GM12872 (cell line): ENCODE measurements at regions not wholly inside any gene's neighbourhood (a gene's known extent, or its start where the extent isn't known, plus 50 kb on each side); places are given as distances from the start of the nearest gene placed in this dataset.

Experiments used
- TF ChIP-seq, protein P1 (sequence below): IDR thresholded peaks from 3 replicates; pipeline ENCODE4 v1.5.1; 2011; ENCODE audit warnings: low read depth, mild to moderate bottlenecking, low read length, moderate library complexity; ENCODE audit not compliant: insufficient read depth

DNA sequence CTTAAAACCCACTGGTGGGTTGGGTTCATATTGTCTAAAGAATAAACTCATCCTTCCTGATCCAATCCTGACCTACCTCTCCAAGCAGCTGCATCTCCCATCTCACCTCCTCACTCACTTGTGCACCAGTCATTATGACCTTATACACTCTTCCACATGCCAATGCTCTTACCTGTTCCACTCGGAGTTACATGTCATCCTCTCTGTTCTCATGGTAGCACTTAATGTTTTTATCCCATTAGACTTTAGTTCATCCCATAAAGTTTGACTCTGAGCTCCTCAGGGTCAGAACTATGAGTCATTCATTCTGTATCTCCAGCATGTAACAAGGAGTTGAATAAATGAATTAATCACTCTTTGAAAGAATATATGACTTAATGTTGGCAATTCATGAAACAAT, 330.2 kb downstream of the KLF12 start:
- TF ChIP-seq, protein P1, sequence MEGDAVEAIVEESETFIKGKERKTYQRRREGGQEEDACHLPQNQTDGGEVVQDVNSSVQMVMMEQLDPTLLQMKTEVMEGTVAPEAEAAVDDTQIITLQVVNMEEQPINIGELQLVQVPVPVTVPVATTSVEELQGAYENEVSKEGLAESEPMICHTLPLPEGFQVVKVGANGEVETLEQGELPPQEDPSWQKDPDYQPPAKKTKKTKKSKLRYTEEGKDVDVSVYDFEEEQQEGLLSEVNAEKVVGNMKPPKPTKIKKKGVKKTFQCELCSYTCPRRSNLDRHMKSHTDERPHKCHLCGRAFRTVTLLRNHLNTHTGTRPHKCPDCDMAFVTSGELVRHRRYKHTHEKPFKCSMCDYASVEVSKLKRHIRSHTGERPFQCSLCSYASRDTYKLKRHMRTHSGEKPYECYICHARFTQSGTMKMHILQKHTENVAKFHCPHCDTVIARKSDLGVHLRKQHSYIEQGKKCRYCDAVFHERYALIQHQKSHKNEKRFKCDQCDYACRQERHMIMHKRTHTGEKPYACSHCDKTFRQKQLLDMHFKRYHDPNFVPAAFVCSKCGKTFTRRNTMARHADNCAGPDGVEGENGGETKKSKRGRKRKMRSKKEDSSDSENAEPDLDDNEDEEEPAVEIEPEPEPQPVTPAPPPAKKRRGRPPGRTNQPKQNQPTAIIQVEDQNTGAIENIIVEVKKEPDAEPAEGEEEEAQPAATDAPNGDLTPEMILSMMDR = no peak

DNA sequence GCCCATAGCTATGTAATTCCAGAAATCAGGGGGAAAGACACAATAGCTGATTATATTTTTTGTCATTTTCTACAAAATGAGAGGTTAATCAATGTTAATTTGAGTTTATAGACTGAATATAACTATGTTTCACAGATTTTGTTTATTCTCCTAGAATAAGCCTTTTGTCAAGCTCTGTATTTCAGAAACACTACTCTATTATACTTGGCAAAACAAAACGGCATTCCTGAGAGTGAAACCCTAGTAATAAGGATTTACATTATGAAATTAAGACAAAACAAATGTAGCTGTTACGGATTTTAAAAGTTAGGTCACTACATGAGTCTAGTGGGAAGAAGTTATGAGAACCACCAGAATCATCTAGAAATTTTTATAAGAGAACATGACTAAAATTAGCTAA, 334.2 kb downstream of the KLF12 start:
- TF ChIP-seq, protein P1 = no peak

DNA sequence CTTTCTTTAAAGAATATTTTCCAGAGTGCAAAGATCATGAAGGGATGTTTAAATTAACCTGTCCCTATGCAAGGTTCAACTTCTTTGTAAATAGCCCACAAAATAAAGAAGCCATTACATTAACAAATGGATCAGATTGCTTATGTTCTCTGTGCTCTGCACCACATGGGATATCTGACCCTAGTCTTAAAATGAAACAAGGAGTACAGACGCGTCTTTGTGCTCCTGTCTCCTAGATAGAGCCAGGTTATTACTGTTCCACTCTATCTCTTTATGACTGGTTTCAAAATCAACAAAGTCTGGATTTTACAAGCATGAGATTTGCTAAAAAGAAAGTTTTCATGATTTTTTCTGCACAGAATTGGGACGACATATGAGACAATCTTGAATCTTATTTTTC, 339.4 kb downstream of the KLF12 start:
- TF ChIP-seq, protein P1 = no peak

DNA sequence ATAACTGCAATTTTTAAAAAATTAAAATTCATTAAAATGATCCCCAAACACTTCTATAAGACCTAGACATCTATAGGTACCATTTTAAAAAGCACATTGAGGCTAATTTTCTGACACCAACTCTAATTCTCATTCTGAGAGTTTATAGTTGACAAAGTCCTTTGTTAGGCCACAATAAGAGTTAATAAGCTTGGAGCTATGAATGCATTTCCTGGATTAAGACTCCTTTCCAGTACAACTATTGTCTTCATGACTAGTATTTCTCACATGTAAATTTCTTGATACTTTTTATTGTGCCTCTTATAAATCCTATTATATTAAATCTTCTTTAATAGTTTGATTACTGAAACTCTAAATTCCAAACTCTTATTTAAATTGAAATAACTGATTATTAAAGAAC, 340.8 kb downstream of the KLF12 start:
- TF ChIP-seq, protein P1 = no peak

DNA sequence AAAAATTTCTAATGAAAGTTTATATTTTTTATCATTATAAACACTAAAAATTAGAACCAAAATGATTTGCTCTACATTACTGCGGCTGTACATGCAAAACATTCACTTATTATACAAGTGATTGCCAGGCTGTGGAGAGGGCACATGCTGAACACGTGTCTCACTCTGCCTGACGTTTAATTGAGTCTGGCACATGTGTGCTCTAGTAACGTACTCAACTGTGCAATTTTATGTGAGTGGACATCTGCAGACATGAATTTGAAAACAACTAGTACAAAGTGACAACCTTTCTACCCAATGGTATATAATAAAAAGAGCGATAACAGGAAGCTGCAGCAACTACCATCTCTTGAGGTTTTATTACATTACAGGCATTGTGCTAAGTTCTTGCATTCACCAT, 341.4 kb downstream of the KLF12 start:
- TF ChIP-seq, protein P1 = no peak

DNA sequence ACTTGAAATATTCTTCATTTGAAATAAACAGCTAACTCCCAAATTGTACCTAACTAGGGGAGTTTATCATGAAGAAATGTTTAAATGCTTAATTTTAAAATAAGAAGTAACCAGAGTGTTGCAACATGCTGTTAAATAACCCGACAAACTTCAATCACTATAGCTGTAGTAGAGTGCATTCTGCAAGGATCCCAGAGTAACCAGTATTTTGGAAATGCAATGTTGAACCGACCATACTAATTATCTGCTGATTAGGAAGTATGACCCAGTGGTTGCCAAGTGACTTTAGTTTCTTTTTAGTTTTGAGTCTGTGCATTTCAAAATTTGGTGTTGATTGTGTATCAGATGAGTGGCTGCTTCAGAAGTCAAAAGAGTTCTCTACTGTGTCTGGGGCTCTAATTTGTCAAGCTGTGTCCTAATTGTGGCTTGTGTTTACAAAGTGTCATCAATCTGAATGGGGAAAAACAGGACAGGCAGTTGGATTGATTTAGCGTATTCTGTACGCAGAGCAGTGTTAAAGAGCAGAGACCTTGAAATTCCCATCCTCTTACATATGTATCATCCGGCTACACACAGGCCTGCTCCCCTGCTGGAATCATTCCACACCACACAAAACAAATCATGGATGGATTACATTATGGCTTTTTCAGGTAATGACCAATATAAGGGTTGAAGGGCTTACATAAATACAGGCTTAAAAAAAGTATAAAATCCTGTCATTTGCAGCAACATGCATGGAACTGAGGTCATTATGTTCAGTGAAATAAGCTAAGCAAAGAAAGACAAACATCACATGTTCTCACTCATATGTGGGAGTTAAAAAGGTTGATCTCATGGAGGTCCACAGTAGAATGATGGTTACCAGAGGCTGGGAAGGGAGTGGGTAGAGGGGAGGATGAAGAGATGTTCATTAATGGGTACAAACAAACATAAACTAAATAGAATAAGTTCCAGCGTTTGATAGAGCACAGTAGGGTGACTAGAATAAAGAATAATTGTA, 351.5 kb downstream of the KLF12 start:
- TF ChIP-seq, protein P1 = no peak

DNA sequence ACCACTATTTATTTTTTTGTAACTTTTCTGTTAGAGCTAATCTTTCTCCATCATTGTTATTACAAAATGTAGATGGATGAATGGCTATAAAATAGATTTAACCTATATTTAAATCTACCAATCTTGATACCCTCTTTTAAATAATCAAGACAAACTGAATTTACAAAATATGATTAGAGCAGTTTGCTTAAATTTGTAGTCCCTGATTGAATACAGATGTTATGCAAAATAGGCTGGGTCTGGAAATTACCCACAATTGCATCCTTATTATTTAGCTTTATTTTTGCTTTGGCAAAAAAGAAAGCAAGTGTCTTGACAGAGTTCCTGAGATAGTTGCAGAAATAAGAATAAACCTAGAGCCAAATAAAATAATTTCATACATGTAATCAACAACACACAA, 352.8 kb downstream of the KLF12 start:
- TF ChIP-seq, protein P1 = no peak
